Esophagus squamous epithelium (tissue), 4 donors: ENCODE measurements at regions not wholly inside any gene's neighbourhood (a gene's known extent, or its start where the extent isn't known, plus 50 kb on each side); places are given as distances from the start of the nearest gene placed in this dataset.

Source experiments
- POLR2A ChIP-seq, 4 donors: fragments of 450-650 bp; IDR thresholded peaks; one replicate each; pipeline ENCODE4 v1.6.1; 2017; ENCODE audit warnings: antibody characterized with exemption in 4 of 4, mild to moderate bottlenecking in 4 of 4, moderate library complexity in 3 of 4
- TF ChIP-seq, protein P1 (sequence below), 6 experiments: fragments of 450-650 bp in 4 of 6; fragments of 200-600 bp in 2 of 6; sonication (generic) in 2 of 6; IDR thresholded peaks; one replicate each; pipeline ENCODE4 v1.5.1; 2016 to 2019; ENCODE audit warnings: antibody characterized with exemption in 6 of 6, mild to moderate bottlenecking in 4 of 6, moderate library complexity in 4 of 6

DNA sequence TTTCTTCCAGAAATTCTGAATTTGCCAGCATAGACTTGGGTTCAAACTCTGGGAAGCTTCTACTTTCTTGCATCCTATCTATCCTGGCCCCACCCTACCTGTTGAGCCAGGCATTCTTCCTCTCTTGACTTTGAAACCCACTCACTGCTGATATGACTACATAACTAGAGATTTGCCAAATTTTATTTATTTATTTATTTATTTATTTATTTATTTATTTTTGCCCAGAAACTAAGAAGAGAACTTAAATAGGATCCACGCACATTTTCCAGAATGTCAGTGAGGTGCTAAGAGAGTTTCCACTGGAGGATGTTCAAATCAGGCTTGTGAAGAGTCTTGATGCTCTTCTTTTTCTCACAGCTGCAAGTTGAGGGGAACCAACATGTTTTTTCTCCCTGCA, 487.8 kb upstream of the PODXL start:
- TF ChIP-seq POLR2A (IDR thresholded peaks at IDR 0.05): no peak
- TF ChIP-seq, protein P1, sequence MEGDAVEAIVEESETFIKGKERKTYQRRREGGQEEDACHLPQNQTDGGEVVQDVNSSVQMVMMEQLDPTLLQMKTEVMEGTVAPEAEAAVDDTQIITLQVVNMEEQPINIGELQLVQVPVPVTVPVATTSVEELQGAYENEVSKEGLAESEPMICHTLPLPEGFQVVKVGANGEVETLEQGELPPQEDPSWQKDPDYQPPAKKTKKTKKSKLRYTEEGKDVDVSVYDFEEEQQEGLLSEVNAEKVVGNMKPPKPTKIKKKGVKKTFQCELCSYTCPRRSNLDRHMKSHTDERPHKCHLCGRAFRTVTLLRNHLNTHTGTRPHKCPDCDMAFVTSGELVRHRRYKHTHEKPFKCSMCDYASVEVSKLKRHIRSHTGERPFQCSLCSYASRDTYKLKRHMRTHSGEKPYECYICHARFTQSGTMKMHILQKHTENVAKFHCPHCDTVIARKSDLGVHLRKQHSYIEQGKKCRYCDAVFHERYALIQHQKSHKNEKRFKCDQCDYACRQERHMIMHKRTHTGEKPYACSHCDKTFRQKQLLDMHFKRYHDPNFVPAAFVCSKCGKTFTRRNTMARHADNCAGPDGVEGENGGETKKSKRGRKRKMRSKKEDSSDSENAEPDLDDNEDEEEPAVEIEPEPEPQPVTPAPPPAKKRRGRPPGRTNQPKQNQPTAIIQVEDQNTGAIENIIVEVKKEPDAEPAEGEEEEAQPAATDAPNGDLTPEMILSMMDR (IDR thresholded peaks at IDR 0.05): no peak
